ENCODE measurements at regions not wholly inside any gene's neighbourhood (a gene's known extent, or its start where the extent isn't known, plus 50 kb on each side); places are given as distances from the start of the nearest gene placed in this dataset.

GRCh38 chr6:6704103-6705060 lies 115.9 kb downstream of the LY86 start:
- no peak for DNase-seq (ENCODE audit: low spot score)

DNA sequence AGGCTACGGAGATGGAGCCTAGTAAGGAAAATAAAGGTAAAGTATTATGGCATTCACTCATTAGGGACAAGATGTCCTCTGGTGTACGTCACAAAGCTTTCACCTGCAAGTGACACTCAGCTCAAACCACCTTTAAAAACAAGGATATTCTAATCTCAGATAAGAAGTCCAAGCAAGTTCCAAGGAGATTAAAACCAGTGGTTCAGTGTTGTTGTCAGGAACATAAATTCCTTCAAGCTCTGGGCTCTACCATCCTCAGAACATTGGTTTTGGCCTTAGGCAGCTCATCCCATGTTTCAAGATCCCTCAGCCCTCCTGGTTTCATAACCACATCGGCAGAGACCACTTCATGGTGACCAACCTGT lies 116.5 kb downstream of the LY86 start:
- DNase-seq (ENCODE audit: low spot score), result no peak

- no peak for DNase-seq (ENCODE audit: low spot score)
Observed at GRCh38 chr6:6705915-6706675, 117.6 kb downstream of the LY86 start.

DNA sequence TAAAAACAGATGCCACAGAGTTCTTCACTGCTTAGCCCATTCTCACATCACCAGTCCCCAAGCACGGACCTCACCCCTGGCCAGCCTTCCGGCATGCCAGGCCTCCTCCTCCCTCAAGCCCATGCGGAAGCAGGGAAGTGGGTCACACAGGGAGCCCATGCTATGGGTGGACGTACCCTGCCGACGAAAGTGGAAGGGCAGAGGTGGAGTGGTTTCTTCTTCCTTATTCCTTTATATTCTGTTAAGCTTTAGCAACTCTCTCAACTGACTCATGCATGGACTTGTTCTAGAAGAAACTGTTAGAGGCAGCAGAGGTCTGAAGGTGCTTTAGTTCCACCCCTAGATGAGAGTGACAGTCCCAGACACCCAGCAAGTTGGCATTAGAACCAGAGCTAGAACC lies 118.6 kb downstream of the LY86 start:
- no peak for DNase-seq (ENCODE audit: low spot score)

DNA sequence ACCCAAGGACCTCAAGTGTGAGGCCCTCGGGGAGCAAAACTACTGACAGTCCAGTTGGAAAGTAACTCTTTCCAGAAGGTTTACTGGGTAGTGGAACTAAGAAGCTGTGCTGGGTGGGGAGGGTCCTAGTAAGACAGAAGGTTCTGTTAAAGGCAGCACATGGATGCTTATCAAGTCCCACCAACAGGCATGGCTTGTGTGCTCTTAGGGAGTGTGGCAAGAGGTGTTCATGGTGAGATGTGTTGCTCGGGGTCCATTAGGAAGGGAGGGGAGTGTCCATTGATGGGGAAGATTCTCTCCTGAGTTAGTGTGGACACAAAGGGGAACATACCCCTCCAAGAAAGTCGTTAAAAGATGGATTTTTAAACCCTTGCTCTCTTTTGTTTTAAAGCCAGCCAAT lies 120.6 kb downstream of the LY86 start:
- DNase-seq (ENCODE audit: low spot score), result no peak

DNA sequence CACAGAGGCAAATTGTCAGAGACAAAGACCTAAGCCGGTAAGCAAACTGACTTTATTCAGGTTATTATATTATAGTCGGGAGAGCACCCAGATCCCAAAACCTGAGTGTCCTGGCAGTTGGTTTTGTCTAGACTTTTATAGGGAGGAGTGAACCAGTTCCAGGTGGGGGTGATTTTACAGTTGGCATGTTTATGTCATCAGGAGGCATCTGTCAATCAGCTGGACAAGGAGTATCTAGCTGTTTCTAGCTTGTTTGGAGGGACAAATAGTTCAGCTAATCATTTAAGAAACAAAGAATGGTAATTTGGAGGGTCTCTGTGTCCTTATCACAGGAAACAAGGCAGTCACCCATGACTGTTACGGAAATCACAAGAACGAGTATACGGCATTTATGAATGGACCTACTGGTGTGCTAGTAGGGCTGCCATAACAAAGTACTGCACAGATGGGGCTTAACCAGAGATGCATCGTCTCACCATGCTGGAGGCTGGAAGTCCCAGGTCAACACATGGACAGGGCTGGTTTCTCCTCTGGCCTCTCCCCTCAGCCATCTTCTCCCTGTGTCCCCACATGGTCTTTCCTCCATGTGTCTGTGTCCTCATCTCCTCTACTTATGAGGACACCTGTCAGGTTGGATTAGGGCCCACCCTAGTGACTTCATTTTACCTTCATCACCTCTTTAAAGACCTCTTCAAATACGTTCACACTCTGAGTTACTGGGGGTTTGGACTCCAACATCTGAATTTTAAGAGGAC lies 122.7 kb downstream of the LY86 start:
- no peak for DNase-seq (ENCODE audit: low spot score)

- DNase-seq (ENCODE audit: low spot score), result no peak
Observed at GRCh38 chr6:6711832-6712448, 123.4 kb downstream of the LY86 start.

- peak; percentile 70 for DNase-seq (ENCODE audit: low spot score)
Observed at GRCh38 chr6:6712449-6713403, 124.2 kb downstream of the LY86 start.

DNA sequence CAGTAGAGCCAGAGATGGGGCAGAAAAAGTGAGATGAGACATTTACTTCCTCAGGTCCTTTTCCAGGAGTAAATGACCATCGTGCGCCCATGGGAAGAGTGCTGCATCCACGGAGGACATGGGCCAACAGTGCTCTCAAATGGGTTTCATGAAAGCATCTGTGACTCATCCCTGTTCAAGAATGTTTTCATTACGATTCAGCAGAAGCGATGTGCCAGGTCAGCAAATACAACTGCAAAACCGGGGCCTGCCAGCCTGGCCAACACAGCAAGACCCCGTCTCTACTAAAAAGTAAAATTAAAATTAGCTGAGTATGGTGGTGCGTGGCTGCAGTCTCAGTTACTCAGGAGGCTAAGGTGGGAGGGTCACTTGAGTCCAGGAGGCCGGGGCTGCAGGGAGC lies 125.1 kb downstream of the LY86 start:
- peak; percentile 43 for DNase-seq (ENCODE audit: low spot score)

DNA sequence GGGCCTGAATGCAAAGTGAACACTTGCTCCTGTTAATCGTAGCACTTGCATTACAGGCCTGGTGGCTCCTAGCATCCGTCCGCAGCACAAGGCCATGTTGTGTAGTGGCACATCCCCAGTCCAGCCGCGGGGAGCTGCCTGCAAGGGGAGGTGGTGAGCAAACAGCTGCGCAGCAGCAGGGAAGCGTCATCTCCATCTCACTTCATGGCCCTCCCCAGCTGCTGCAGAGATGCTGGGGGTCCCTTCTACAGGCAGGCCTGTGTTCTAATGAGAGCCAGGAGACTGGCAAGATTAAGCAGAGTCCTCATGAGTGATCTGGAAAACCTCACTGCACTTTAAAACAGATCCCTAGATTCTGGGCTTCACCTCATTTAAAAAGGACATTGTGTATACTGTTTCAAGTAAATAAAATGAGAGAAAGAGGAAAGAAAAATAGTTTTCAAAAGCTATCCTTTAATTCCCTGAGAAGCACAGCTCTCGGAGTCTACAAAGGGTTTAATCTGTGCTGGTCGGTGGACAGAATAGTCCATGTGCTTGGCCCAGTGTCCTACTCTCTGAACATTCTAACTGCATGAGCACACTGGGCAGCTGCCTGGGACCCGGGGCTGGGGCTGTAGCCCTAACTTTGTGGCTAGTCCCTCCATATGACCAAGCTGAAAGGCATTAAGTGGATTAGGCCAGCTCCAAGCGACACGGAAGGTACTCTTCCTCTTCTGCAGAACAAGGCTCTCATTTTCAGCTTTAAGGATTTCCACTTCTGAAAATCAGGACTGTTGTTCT lies 125.8 kb downstream of the LY86 start:
- DNase-seq (ENCODE audit: low spot score), result no peak

- DNase-seq (ENCODE audit: low spot score), result no peak
Observed at GRCh38 chr6:6714953-6715352, 126.4 kb downstream of the LY86 start.

GRCh38 chr6:6715465-6715864 lies 126.9 kb downstream of the LY86 start:
- no peak for DNase-seq (ENCODE audit: low spot score)

DNA sequence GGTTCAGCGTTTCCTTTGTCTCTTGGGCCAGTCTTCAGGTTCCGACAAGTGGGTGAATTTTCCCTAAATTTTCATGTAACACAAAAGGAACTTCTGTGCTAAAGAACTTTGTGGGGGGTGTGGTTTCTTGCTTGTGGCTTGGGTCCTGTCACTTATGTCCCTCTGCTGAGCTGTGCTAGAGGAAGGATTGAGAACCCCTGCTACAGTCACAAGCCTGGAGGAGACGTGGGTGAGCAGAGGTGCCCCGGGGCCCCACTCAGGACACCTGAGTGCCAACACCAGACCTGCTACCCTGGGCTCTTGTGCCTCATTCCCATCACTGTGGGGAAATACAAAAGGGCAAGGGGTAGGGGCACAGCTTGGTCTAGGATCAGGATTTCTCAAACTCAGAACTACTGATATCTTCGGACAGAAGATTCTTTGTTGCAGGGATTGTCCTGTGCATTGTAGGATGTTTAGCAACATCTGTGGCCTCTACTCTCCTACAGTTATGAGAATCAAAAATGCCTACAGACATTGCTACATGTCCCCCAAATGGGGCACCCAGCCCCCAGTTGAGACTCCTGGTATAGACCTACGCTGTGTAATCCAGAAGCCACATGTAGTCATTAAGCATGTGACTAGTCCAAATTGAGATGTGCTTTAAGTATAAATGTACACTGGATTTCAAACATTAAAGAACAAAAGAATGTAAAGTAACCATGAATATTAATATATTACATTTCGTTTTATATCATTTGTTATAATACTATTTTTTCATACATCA lies 128.7 kb downstream of the LY86 start:
- DNase-seq (ENCODE audit: low spot score), result no peak

DNA sequence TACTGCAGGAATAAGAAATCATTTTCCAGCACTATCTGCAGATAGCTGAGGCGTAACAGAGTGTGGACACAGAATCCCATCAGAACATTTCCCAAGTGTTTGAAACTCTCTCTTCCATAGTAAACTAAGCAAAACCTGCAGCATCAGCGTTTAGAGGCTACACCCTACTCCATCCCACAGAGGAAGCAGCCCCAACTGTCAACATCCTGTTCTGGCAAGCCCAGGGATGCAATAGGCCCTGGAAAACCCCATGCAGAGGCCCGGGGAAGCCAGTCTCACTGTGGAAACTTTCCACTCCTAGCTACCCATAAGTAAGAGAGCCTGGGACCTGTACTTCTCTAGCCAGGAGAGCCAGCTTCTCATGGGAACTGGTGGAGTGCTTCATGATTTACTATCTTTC lies 129.4 kb downstream of the LY86 start:
- DNase-seq (ENCODE audit: low spot score), result no peak

GRCh38 chr6:6721606-6722005 lies 133.1 kb downstream of the LY86 start:
- DNase-seq (ENCODE audit: low spot score), result no peak

GRCh38 chr6:6722195-6722594 lies 133.7 kb downstream of the LY86 start:
- no peak for DNase-seq (ENCODE audit: low spot score)

- no peak for DNase-seq (ENCODE audit: low spot score)
Observed at GRCh38 chr6:6723361-6723760, 134.8 kb downstream of the LY86 start.

- peak; percentile 78 for DNase-seq (ENCODE audit: low spot score)
Observed at GRCh38 chr6:6723921-6724538, 135.5 kb downstream of the LY86 start.
